ENCODE measurements at regions not wholly inside any gene's neighbourhood (a gene's known extent, or its start where the extent isn't known, plus 50 kb on each side); places are given as distances from the start of the nearest gene placed in this dataset.

DNA sequence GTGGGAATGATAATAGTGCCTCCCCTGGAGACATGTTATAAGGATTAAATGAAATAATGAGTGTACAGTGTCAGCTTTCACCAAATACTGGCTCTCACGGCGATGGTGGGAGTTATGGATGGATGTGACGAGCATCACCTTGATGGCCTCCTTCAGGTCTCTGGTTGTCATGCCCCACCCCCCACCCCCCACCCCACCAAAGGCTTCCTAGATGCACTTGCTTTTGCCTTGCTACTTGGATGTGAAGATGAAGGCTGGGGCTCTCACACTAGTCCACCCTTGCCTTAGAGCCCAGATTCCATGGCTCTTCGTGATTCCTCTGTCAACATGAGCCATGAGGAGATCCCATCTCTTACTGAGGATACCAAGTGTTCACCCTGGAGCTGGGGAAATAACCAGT is 412.3 kb downstream of the NPHP4 start:
- TF ChIP-seq RAD21 (conservative IDR thresholded peaks at IDR 0.05) (no peak), SMC3 (conservative IDR thresholded peaks at IDR 0.05; ENCODE audit: poor library complexity) (no peak), POLR2AphosphoS5 (IDR thresholded peaks at IDR 0.05) (no peak), EZH2 (IDR thresholded peaks at IDR 0.05; ENCODE audit: borderline replicate concordance, insufficient read depth, low read length, poor library complexity, severe bottlenecking) (no peak), MXI1 (conservative IDR thresholded peaks at IDR 0.05; ENCODE audit: poor library complexity, severe bottlenecking) (no peak), TAF1 (IDR thresholded peaks at IDR 0.05; ENCODE audit: low read depth) (no peak), EP300 (conservative IDR thresholded peaks at IDR 0.05; ENCODE audit: poor library complexity, severe bottlenecking) (no peak)
- TF ChIP-seq, protein P1, sequence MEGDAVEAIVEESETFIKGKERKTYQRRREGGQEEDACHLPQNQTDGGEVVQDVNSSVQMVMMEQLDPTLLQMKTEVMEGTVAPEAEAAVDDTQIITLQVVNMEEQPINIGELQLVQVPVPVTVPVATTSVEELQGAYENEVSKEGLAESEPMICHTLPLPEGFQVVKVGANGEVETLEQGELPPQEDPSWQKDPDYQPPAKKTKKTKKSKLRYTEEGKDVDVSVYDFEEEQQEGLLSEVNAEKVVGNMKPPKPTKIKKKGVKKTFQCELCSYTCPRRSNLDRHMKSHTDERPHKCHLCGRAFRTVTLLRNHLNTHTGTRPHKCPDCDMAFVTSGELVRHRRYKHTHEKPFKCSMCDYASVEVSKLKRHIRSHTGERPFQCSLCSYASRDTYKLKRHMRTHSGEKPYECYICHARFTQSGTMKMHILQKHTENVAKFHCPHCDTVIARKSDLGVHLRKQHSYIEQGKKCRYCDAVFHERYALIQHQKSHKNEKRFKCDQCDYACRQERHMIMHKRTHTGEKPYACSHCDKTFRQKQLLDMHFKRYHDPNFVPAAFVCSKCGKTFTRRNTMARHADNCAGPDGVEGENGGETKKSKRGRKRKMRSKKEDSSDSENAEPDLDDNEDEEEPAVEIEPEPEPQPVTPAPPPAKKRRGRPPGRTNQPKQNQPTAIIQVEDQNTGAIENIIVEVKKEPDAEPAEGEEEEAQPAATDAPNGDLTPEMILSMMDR (IDR thresholded peaks at IDR 0.05; ENCODE audit: poor library complexity, severe bottlenecking): no peak
- TF ChIP-seq, protein P2, sequence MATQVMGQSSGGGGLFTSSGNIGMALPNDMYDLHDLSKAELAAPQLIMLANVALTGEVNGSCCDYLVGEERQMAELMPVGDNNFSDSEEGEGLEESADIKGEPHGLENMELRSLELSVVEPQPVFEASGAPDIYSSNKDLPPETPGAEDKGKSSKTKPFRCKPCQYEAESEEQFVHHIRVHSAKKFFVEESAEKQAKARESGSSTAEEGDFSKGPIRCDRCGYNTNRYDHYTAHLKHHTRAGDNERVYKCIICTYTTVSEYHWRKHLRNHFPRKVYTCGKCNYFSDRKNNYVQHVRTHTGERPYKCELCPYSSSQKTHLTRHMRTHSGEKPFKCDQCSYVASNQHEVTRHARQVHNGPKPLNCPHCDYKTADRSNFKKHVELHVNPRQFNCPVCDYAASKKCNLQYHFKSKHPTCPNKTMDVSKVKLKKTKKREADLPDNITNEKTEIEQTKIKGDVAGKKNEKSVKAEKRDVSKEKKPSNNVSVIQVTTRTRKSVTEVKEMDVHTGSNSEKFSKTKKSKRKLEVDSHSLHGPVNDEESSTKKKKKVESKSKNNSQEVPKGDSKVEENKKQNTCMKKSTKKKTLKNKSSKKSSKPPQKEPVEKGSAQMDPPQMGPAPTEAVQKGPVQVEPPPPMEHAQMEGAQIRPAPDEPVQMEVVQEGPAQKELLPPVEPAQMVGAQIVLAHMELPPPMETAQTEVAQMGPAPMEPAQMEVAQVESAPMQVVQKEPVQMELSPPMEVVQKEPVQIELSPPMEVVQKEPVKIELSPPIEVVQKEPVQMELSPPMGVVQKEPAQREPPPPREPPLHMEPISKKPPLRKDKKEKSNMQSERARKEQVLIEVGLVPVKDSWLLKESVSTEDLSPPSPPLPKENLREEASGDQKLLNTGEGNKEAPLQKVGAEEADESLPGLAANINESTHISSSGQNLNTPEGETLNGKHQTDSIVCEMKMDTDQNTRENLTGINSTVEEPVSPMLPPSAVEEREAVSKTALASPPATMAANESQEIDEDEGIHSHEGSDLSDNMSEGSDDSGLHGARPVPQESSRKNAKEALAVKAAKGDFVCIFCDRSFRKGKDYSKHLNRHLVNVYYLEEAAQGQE (IDR thresholded peaks at IDR 0.05; ENCODE audit: borderline replicate concordance): no peak
- H3K4me3 ChIP-seq (ENCODE audit: low read length): no peak overlapping the region
- H3K9me2 ChIP-seq (ENCODE audit: insufficient read depth, low read length): no peaks in the 10 kb centered on the region

GRCh38 chr1:5578690-5579089 is 413.5 kb downstream of the NPHP4 start:
- TF ChIP-seq TAF1 (IDR thresholded peaks at IDR 0.05; ENCODE audit: low read depth) (no peak), MXI1 (conservative IDR thresholded peaks at IDR 0.05; ENCODE audit: poor library complexity, severe bottlenecking) (no peak), RAD21 (conservative IDR thresholded peaks at IDR 0.05) (no peak), POLR2AphosphoS5 (IDR thresholded peaks at IDR 0.05) (no peak), EZH2 (IDR thresholded peaks at IDR 0.05; ENCODE audit: borderline replicate concordance, insufficient read depth, low read length, poor library complexity, severe bottlenecking) (no peak), SMC3 (conservative IDR thresholded peaks at IDR 0.05; ENCODE audit: poor library complexity) (no peak), EP300 (conservative IDR thresholded peaks at IDR 0.05; ENCODE audit: poor library complexity, severe bottlenecking) (no peak)
- TF ChIP-seq, protein P2 (IDR thresholded peaks at IDR 0.05; ENCODE audit: borderline replicate concordance): no peak
- TF ChIP-seq, protein P1 (IDR thresholded peaks at IDR 0.05; ENCODE audit: poor library complexity, severe bottlenecking): no peak
- no peaks in the 10 kb centered on the region for H3F3A ChIP-seq (ENCODE audit: insufficient read depth, low read length, poor library complexity, severe bottlenecking)
- no peaks in the 10 kb centered on the region for H4K20me1 ChIP-seq (ENCODE audit: insufficient read depth)
- no peaks in the 10 kb centered on the region for H3K79me2 ChIP-seq (replicated peaks; ENCODE audit: insufficient read depth, low read length)
- no peaks in the 10 kb centered on the region for H3K36me3 ChIP-seq (ENCODE audit: insufficient read depth, low read length)
- H3K9me2 ChIP-seq (ENCODE audit: insufficient read depth, low read length): no peaks in the 10 kb centered on the region
- no peak overlapping the region for H3K9ac ChIP-seq (ENCODE audit: low read length)
- H3K27me3 ChIP-seq (ENCODE audit: insufficient read depth, low read depth, low read length): no peaks in the 10 kb centered on the region
- no peak overlapping the region for H3K27ac ChIP-seq (ENCODE audit: low read length)
- H2AFZ ChIP-seq (ENCODE audit: low read depth, low read length): no peak overlapping the region
- no peak overlapping the region for H3K4me2 ChIP-seq (ENCODE audit: low read length)
- no peaks in the 10 kb centered on the region for H3K9me3 ChIP-seq (ENCODE audit: low read length)
- H3K4me3 ChIP-seq (ENCODE audit: low read length): no peak overlapping the region

More for the DNA sequence above, 412.3 kb downstream of the NPHP4 start:
- H4K20me1 ChIP-seq (ENCODE audit: insufficient read depth): no peaks in the 10 kb centered on the region
- H3K9me3 ChIP-seq (ENCODE audit: low read length): no peaks in the 10 kb centered on the region
- no peak overlapping the region for H2AFZ ChIP-seq (ENCODE audit: low read depth, low read length)
- no peaks in the 10 kb centered on the region for H3K27me3 ChIP-seq (ENCODE audit: insufficient read depth, low read depth, low read length)
- no peaks in the 10 kb centered on the region for H3K79me2 ChIP-seq (replicated peaks; ENCODE audit: insufficient read depth, low read length)
- H3F3A ChIP-seq (ENCODE audit: insufficient read depth, low read length, poor library complexity, severe bottlenecking): no peaks in the 10 kb centered on the region
- H3K36me3 ChIP-seq (ENCODE audit: insufficient read depth, low read length): no peaks in the 10 kb centered on the region
- no peak overlapping the region for H3K27ac ChIP-seq (ENCODE audit: low read length)
- H3K4me2 ChIP-seq (ENCODE audit: low read length): no peak overlapping the region
- no peak overlapping the region for H3K9ac ChIP-seq (ENCODE audit: low read length)
